GM21576 (cell line): ENCODE measurements at regions not wholly inside any gene's neighbourhood (a gene's known extent, or its start where the extent isn't known, plus 50 kb on each side); places are given as distances from the start of the nearest gene placed in this dataset.

Source experiments
- ATAC-seq: cut with Tn5 transposase; IDR thresholded peaks from one replicate; pipeline ENCODE4 v1.9.1; 2021; ENCODE audit warnings: mild to moderate bottlenecking, moderate library complexity; ENCODE audit not compliant: unreplicated experiment

DNA sequence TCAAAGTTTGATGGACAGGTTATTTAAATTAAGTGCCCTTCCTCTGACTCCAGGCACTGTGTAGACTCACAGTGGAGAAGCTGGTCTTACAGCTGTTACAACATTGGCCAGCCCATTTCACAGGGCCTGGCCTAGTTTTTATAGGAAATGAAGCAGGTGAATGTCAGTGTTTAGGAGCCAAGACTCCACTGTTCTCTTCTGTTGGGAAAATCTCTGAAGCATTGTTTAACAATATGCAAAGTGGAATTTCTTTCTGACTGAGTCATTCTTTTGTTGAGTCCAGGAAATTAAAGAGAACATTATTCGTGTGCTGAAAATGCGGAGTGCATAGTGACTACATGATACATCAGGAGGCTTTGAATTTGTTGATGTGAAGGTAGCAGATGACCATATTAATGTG is 64.7 kb downstream of the ARRDC4 start:
- no peak for ATAC-seq

DNA sequence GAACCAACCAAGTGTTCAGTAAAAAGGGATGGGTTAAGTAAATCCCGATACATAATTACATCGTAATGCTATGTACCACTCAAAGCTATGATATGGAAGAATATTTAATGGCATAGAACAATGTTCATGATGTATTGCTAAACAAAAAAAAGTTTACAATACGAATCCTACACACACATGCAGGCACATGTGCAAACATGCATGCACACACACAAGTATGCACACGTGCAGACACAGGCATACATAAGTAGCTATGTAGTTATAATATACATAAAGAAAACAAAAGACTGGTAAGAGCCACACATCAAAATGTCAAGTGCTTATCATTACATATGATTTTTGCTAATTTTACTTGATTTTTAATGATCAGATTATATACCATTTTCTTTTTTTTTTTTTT is 74.2 kb downstream of the ARRDC4 start:
- ATAC-seq, result no peak

DNA sequence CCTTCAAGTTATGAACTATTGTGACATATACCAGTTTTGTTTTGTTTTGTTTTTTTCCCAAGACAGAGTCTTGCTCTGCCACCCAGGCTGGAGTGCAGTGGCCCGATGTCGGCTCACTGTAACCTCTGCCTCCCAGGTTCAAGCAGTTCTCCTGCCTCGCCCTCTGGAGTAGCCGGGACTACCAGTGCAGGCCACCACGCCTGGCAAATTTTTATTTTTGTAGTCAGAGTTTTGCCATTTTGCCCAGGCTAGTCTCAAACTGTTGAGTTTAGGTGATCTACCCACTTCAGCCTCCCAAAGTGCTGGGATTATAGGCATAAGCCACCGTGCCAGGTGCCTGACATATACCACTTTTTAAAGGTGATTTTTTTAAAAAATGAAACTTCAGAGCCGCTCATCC is 74.6 kb downstream of the ARRDC4 start:
- ATAC-seq, result no peak

DNA sequence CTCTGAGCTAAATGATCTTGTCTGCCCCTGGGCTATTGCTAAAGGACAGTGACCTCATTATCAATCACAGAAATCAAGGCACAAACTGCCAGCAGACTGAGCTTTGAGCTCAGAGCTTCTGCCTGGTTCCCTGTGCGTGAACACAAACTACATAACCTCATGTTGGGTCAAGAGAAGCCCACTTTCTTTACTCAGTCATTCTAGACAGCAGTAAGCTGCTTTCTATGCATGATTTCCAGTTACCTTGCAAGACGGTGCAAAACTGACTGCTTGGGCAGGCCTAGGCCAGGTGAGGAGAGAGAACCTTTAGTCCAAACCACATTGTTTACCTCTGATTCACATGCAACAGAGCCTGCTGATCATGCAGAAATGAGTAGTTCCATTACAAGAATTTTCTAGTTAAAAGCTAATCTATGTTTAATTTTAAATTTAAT is 75.1 kb downstream of the ARRDC4 start:
- ATAC-seq, result no peak

DNA sequence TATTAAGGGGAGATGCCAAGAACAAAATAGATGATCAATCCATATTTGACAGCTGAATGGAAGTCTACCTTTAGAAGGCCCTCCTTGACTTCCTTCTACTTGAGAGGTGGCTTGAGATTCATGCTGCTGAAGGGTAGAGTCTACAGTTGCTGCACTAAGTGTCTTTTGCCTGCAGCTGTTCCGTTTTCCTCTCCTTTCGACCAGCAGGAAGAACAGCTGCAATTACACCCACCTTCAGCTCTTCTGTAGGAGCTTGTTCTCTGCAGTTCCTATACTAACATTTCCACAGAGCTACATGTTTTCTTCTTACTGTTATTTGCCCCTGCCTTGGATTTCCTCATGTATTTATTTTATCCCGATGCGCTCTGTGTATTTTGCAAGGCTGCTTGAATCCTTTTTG is 79.1 kb downstream of the ARRDC4 start:
- no peak for ATAC-seq

GRCh38 chr15:98040146-98040545 is 79.6 kb downstream of the ARRDC4 start:
- ATAC-seq, result no peak

- ATAC-seq, result no peak
Measured at GRCh38 chr15:98043160-98044014, 82.9 kb downstream of the ARRDC4 start.

DNA sequence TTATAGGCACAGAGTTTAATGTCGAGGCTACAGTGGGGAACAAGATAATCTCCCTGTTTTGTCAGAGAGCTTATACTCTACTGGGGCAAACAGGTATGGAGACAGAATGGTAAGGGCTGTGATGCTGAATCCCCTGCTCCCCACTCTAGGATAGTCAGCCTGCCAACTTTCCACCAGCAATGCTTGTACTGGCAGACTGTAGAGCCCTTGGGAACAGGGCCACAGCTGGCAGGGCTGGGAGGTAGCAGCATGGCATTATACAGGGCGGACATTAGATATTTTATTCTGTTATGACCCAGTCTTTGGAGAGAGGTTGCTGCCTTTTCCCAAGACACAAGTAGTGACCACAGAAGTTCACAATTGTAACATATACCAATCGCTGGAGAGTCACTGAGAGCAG is 91.2 kb downstream of the ARRDC4 start:
- no peak for ATAC-seq

DNA sequence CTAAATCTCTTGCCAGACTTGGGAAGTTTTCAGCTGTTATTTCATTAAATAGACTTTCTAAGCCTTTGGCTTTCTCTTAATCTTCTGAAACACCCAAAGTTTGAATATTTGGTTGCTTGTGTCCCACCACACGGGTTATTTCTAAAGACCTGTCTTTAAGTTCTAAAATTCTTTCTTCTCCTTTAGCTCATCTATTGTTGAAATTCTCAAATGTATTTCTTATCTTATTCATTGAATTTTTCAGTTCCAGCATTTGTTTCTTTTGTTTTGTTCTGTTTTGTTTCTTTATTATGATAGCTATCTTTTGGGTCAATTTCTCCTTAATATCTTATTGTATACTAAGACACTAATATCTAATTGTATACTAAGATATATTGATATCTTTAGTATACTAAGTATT is 97.0 kb downstream of the ARRDC4 start:
- no peak for ATAC-seq

- ATAC-seq, result no peak
Measured at GRCh38 chr15:98062869-98063268, 102.4 kb downstream of the ARRDC4 start.

- ATAC-seq, result no peak
Measured at GRCh38 chr15:98063315-98063714, 102.8 kb downstream of the ARRDC4 start.

DNA sequence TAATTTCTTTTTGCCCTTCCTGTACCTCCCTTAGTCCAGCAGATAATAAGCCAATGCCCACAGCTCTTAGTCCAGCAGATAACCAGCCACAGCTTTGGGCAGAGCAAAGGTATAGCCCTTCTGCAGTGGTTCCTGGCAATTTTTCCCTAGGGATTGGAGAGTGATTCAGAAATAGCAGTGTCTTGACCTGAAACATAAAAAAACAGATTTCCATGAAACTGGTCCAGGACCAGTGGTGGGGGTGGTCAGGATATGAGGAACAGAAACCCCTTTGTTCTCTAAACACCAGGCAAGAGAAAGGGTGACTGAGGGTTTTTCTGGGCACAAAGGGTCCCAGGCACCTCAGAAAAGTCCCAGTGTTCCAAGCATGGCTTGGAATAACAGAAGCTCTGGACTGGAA is 103.4 kb downstream of the ARRDC4 start:
- no peak for ATAC-seq

GRCh38 chr15:98067339-98067738 is 106.8 kb downstream of the ARRDC4 start:
- no peak for ATAC-seq

DNA sequence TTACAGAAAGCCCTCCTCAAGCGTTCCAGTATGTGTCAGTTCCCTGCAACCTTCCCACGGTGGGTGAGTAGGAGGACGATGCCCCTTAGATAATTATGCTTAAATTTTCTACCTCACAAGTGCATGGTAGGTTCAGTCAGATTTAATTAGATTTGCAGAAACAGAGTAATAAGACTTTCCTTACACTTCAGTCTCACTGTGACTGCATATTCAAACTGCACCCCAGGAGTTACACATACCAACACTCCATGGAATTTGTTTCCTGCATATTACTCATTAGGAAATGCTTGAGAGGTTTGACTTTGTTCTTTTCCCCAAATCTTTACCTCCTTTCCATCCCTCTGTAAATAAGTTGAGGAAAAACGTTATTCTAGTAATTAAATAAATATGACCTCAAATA is 108.8 kb downstream of the ARRDC4 start:
- no peak for ATAC-seq

DNA sequence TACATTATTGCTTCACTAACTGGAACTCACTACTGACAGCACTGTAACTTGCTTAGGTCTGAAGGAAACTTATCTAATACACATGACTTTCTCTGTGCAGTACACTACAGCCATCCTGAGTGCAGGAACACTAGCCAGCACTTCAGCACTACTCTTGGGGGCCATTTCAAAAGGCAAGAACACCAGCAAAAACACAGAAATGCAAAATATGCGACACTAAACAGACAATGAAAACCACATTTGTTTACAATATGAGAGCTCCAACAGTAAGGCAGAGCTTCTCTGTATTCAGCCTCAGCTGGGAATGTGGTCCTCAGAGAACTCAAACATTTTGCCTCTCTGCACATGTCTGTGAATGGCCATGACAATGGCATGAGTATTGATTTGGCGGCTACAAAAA is 109.6 kb downstream of the ARRDC4 start:
- ATAC-seq, result no peak

GRCh38 chr15:98071786-98072185 is 111.3 kb downstream of the ARRDC4 start:
- ATAC-seq, result no peak

- no peak for ATAC-seq
Measured at GRCh38 chr15:98075441-98075840, 114.9 kb downstream of the ARRDC4 start.

DNA sequence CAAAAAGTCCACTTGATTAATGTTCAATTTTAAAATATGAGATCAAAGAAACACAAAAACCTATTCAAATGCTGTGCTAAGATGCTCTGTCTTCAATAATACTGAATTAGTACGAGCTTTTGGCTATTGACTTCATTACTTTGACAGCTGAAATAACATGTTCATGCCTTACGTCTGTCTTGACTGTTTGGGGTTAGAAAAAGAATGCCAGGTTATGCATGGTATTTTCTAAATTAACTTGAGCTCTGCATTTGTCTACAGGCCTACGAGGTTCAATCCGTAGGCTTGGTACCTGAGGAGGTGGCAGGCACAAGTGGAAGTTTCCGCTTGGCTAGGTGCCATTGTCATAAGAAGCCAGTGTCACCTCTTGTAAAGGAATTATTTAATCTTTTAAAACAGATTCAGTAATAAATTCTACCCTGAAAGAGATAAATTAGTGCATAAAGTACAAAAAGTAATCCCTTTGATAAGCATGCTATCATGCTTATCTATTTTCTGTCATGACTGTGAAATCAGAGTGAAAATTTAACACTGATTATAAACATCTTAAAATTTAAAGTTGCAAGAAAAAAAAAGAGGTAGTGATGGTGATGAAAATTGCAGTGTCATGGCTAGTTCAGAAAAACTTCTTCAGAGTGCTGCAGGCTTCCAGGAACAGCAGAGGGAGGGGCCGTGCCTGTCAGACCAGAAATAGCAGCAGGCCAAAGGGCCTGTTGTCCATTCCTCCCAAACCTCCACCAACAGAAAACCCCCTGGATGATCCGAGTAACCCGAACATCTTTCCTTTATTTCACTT is 115.7 kb downstream of the ARRDC4 start:
- no peak for ATAC-seq

GRCh38 chr15:98077186-98077585 is 116.7 kb downstream of the ARRDC4 start:
- no peak for ATAC-seq

- ATAC-seq, result no peak
Measured at GRCh38 chr15:98080791-98081190, 120.3 kb downstream of the ARRDC4 start.

- ATAC-seq, result no peak
Measured at GRCh38 chr15:98083203-98083910, 122.9 kb downstream of the ARRDC4 start.
